ENCODE measurements at regions not wholly inside any gene's neighbourhood (a gene's known extent, or its start where the extent isn't known, plus 50 kb on each side); places are given as distances from the start of the nearest gene placed in this dataset.

DNA sequence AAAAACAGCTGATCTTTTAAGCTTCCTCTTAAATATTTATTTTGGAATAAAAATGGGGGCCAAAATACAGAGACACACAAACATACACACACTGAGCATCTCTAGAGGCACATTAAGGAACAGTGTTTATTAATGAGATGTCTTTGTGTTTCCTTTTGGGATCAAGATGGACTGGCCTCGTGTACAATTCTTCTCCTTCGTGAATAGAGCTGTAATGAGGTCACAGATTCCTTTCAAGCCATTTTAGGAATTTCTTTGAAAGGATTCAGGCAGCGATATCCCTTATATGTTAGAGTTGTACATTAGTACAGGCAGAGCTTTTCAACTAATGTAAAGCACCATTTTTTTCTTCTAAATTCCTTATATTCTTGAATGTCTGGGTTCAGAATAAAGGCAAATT lies 295.7 kb downstream of the CHRM3 start:
- Histone ChIP-seq H3K9me2 (ENCODE audit: insufficient read depth) (no peaks in the 10 kb centered on the region), H3K9me3 (ENCODE audit: insufficient read depth, low read depth) (no peaks in the 10 kb centered on the region), H4K20me1 (ENCODE audit: insufficient read depth) (no peaks in the 10 kb centered on the region), H3K79me2 (ENCODE audit: low read depth) (no peaks in the 10 kb centered on the region), H3K4me3 (no peak overlapping the region), H3F3A (ENCODE audit: insufficient read depth, low read depth) (no peaks in the 10 kb centered on the region), H2AFZ (no peak overlapping the region), H3K4me2 (no peak overlapping the region), H3K27ac (no peak overlapping the region), H3K36me3 (ENCODE audit: low read depth) (no peaks in the 10 kb centered on the region), H3K4me1 (replicated peaks; ENCODE audit: insufficient read depth) (no peaks in the 10 kb centered on the region), H3K27me3 (ENCODE audit: insufficient read depth, low read depth) (no peaks in the 10 kb centered on the region)
- TF ChIP-seq CTCF (conservative IDR thresholded peaks at IDR 0.05) (no peak), EZH2 (IDR thresholded peaks at IDR 0.05; ENCODE audit: low read depth) (no peak)
- ChIA-PET POLR2A (ENCODE audit: unreplicated experiment) (no interaction called here), CTCF (no interaction called here)
- no peak for DNase-seq
- intact Hi-C loops (cut with micrococcal nuclease; ENCODE audit: unreplicated experiment), result no loop called here
- BruUV-seq (replicated peaks), result no TSS peak

DNA sequence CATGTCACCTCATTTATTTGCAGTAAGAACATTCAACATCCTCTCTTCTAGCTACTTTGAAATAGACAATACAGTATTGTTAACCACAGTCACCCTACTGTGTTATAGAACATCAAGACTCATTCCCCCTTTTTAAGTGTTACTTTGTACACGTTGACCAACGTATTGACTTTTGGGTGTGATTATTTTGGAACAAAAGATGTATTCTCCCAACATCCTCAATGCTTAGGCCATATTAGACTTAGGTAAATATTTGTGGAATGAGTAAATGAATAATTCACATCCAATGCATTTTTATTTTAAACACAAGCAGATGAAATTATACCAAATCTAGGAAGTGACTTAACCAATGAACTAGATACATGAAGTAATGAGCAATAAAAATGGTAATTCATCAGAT lies 296.6 kb downstream of the CHRM3 start:
- Histone ChIP-seq H3K9me2 (ENCODE audit: insufficient read depth) (no peaks in the 10 kb centered on the region), H4K20me1 (ENCODE audit: insufficient read depth) (no peaks in the 10 kb centered on the region), H3K9me3 (ENCODE audit: insufficient read depth, low read depth) (no peaks in the 10 kb centered on the region), H3F3A (ENCODE audit: insufficient read depth, low read depth) (no peaks in the 10 kb centered on the region), H3K79me2 (ENCODE audit: low read depth) (no peaks in the 10 kb centered on the region), H2AFZ (no peak overlapping the region), H3K4me1 (replicated peaks; ENCODE audit: insufficient read depth) (no peaks in the 10 kb centered on the region), H3K4me3 (no peak overlapping the region), H3K4me2 (no peak overlapping the region), H3K27me3 (ENCODE audit: insufficient read depth, low read depth) (no peaks in the 10 kb centered on the region), H3K36me3 (ENCODE audit: low read depth) (no peaks in the 10 kb centered on the region), H3K27ac (no peak overlapping the region)
- BruUV-seq (replicated peaks), result no TSS peak
- no peak for DNase-seq
- TF ChIP-seq CTCF (conservative IDR thresholded peaks at IDR 0.05) (no peak), EZH2 (IDR thresholded peaks at IDR 0.05; ENCODE audit: low read depth) (no peak)
- intact Hi-C loops (cut with micrococcal nuclease; ENCODE audit: unreplicated experiment), result no loop called here
- CTCF ChIA-PET, result no interaction called here
- POLR2A ChIA-PET (ENCODE audit: unreplicated experiment), result no interaction called here

GRCh38 chr1:239686386-239686785 lies 300.0 kb downstream of the CHRM3 start:
- no peaks in the 10 kb centered on the region for H3K9me3 ChIP-seq (ENCODE audit: insufficient read depth, low read depth)
- ChIA-PET POLR2A (ENCODE audit: unreplicated experiment) (no interaction called here), CTCF (no interaction called here)
- no peaks in the 10 kb centered on the region for H3K79me2 ChIP-seq (ENCODE audit: low read depth)
- H3K36me3 ChIP-seq (ENCODE audit: low read depth), result no peaks in the 10 kb centered on the region
- H2AFZ ChIP-seq, result no peak overlapping the region
- TF ChIP-seq EZH2 (IDR thresholded peaks at IDR 0.05; ENCODE audit: low read depth), result no peak
- TF ChIP-seq CTCF (conservative IDR thresholded peaks at IDR 0.05), result no peak
- no TSS peak for BruUV-seq (replicated peaks)
- DNase-seq, result no peak
- H3K27ac ChIP-seq, result no peak overlapping the region
- H3K4me1 ChIP-seq (replicated peaks; ENCODE audit: insufficient read depth), result no peaks in the 10 kb centered on the region
- intact Hi-C loops (cut with micrococcal nuclease; ENCODE audit: unreplicated experiment), result no loop called here
- H3K9me2 ChIP-seq (ENCODE audit: insufficient read depth), result no peaks in the 10 kb centered on the region
- no peak overlapping the region for H3K4me2 ChIP-seq
- no peak overlapping the region for H3K4me3 ChIP-seq
- no peaks in the 10 kb centered on the region for H3K27me3 ChIP-seq (ENCODE audit: insufficient read depth, low read depth)
- no peaks in the 10 kb centered on the region for H3F3A ChIP-seq (ENCODE audit: insufficient read depth, low read depth)
- no peaks in the 10 kb centered on the region for H4K20me1 ChIP-seq (ENCODE audit: insufficient read depth)

Data from PC-9 (cell line).